SKM-1 (cell line): ENCODE measurements at regions not wholly inside any gene's neighbourhood (a gene's known extent, or its start where the extent isn't known, plus 50 kb on each side); places are given as distances from the start of the nearest gene placed in this dataset.
"Not testable (repeated sequence)": the region's sequence is repeated elsewhere in the genome, so short reads cannot be mapped to it uniquely, and the experiment has no call there.

Experiments used
- DNase-seq: peaks from one replicate; lab custom pipeline; 2025; ENCODE audit not compliant: unreplicated experiment; lab: John Stamatoyannopoulos, UW

- not testable (repeated sequence) for DNase-seq
These were observed 438.0 kb downstream of the RPIA start for GRCh38 chr2:89129440-89129839.

GRCh38 chr2:89130665-89131308 lies 439.3 kb downstream of the RPIA start:
- not testable (repeated sequence) for DNase-seq

- DNase-seq: not testable (repeated sequence)
These were observed 451.5 kb downstream of the RPIA start for GRCh38 chr2:89142959-89143358.

GRCh38 chr2:89145342-89145741 lies 453.9 kb downstream of the RPIA start:
- not testable (repeated sequence) for DNase-seq

DNA sequence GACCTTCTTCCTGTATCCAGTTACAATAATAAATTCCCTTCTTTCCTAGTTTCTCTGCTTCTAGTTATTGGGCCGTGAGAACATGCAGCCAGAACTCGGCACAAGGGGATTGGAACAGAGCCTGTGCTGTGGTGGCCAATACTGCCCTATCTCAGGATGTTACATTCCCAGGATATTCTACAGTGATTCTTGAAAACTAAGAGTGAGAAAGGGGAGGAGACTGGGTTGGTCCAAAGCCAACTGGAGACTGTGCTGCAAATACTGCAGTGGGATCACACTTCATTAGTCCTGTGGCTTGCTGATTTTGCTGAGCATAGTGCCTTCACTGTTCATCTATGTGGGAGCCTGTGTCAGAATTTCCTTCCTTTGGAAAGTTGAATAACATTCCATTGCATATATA lies 456.8 kb downstream of the RPIA start:
- not testable (repeated sequence) for DNase-seq

DNA sequence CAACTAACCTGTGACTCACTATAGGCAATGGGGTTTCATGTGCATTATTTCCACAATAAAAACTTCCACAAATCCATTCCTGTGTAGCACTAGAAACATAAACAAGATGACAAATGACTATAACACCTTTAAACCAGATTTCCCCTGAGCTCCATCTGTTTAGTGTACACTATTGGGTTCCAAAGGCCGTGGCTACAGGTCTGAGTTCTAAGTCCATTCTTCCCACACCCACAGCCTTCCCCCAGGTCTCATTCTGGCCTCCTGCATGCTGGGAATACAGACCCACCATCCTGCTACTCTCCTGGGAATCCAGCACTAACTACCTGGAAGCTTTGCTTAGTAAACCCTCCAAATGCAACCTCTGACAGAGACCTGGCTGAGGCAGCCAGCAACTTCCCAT lies 460.2 kb downstream of the RPIA start:
- DNase-seq: not testable (repeated sequence)

- not testable (repeated sequence) for DNase-seq
These were observed 461.0 kb downstream of the RPIA start for GRCh38 chr2:89152501-89152900.

GRCh38 chr2:89153210-89153609 lies 461.7 kb downstream of the RPIA start:
- DNase-seq: not testable (repeated sequence)

GRCh38 chr2:89154247-89154682 lies 462.8 kb downstream of the RPIA start:
- not testable (repeated sequence) for DNase-seq

GRCh38 chr2:89160306-89160705 lies 468.8 kb downstream of the RPIA start:
- DNase-seq: not testable (repeated sequence)

- not testable (repeated sequence) for DNase-seq
These were observed 470.2 kb downstream of the RPIA start for GRCh38 chr2:89161626-89162025.

DNA sequence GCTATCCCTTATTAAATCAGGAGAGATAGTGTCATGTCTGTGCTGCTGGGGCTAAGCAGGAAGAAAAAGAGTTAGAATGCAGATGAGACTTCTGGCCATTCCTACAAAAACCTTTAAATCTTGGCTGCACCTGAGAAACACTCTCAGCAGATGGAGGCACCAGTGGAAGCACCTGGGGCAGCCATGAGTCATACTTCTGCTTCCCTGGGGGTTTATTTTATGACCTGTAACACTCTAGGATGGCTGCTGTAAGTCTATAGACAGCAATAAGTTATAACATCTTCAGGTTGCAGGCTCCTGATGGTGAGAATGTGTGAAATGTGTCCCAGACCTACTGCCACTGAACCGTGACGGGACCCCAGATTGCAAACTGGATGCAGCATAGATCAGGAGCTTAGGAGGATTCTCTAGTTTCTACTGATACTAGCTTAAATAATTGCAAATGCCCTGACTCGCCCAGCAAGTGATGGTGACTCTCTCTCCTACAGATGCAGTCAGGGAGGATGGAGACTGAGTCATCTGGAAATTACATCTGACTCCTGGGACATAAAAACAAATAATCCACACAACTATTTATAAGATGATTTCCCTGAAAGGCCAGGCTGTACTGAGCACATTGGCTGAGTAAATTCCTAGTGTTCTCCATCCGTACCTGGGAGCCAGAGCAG lies 479.2 kb downstream of the RPIA start:
- DNase-seq: not testable (repeated sequence)

DNA sequence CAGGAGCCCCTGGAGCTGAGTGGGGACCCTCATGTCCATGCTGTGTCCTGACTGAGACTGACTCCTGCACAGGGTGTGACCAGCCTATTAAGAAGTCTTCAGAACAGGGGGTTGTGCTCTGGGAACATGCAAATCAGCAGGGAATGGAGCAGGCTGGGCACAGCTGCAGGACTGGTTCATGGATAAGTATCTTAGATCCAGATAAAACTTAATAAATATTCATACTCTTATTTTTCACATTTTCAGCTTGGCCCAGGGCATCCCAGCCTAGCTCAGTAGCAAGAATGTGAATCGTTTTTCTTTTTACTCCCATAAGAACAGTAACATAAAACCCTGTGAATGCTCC lies 479.7 kb downstream of the RPIA start:
- not testable (repeated sequence) for DNase-seq

- not testable (repeated sequence) for DNase-seq
These were observed 485.5 kb downstream of the RPIA start for GRCh38 chr2:89177004-89177403.

- DNase-seq: not testable (repeated sequence)
These were observed 490.7 kb downstream of the RPIA start for GRCh38 chr2:89182221-89182620.

DNA sequence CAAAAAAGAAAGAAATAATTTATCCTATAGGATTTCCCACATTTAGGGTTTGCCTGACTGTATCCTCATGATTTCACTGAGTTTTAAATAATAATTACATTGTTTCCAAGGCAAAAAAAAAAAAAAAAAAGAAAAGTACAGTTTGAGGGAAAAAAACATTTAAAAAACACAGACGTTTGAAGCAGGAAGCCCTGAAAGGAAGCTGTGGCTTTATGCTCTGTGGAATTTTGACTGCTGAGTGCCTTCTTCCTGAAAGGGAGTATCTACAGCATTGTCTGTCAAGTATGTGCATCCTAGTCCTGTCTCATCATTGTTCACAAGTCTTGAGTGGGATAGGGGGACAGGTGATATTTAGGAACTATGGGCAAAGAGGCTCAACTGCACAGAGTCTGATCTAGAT lies 493.3 kb downstream of the RPIA start:
- DNase-seq: not testable (repeated sequence)

GRCh38 chr2:89195636-89196251 lies 504.3 kb downstream of the RPIA start:
- DNase-seq: not testable (repeated sequence)

- not testable (repeated sequence) for DNase-seq
These were observed 505.2 kb downstream of the RPIA start for GRCh38 chr2:89196719-89197118.

DNA sequence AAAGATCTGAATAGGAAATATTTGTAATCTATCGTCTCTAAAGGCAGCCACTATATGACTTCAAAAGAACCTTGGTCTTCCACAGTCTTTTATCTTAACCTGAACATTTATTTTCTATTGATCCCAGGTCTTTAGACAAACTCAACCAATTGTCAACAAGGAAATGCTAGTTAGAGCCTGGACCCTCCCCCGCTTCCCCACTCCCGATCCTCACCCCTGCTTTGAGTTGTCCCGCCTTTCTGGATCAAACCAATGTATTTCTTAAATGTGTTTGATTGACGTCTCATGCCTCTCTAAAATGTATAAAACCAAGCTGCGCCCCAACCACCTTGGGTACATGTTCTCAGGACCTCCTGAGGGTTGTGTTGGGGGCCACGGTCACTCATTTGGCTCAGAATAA lies 506.6 kb downstream of the RPIA start:
- DNase-seq: not testable (repeated sequence)

GRCh38 chr2:89199453-89200246 lies 508.2 kb downstream of the RPIA start:
- DNase-seq: not testable (repeated sequence)

DNA sequence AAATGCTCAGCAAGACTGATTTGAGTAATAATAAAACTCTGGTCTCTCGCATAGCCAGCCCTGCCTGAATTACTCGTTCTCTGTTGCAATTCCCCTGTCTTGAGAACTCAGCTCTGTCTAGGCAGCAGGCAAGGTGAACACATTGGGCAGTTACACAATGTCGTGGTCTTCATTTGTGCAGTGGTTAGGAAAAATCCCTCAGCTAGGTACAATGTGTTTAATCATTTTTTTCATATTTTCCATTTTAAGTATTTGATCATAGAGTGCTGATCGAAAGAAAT lies 508.7 kb downstream of the RPIA start:
- not testable (repeated sequence) for DNase-seq
